ENCODE measurements at regions not wholly inside any gene's neighbourhood (a gene's known extent, or its start where the extent isn't known, plus 50 kb on each side); places are given as distances from the start of the nearest gene placed in this dataset.
A peak's percentile ranks its signal among the peaks of the same experiment; 100 is the strongest.
"Not testable (repeated sequence)": the region's sequence is repeated elsewhere in the genome, so short reads cannot be mapped to it uniquely, and the experiment has no call there.

GRCh38 chr16:34085038-34085437 lies 625.6 kb downstream of the TP53TG3F start:
- H4K5ac ChIP-seq (ENCODE audit: low read depth, low read length); H3K18ac ChIP-seq (ENCODE audit: low read depth, low read length); H3K9me1 ChIP-seq (ENCODE audit: insufficient read depth, low read length); H2AK9ac ChIP-seq (replicated peaks; ENCODE audit: low read depth, low read length, poor library complexity); H4K20me1 ChIP-seq (ENCODE audit: insufficient read depth, low read length); H3K4me2 ChIP-seq (ENCODE audit: low read depth, low read length); H4K91ac ChIP-seq (ENCODE audit: insufficient read depth, low read depth, low read length); H2AFZ ChIP-seq (replicated peaks; ENCODE audit: low read length, poor library complexity); H4K8ac ChIP-seq (ENCODE audit: low read depth in 2 of 2, low read length in 2 of 2); H3K79me1 ChIP-seq (ENCODE audit: low read depth in 1 of 2, low read length in 2 of 2); H3K14ac ChIP-seq (replicated peaks; ENCODE audit: low read depth, low read length); H3K9ac ChIP-seq (ENCODE audit: low read depth, low read length); H3K27me3 ChIP-seq (ENCODE audit: control insufficient read depth, insufficient read depth, low read length); H3K9me3 ChIP-seq (ENCODE audit: control insufficient read depth, insufficient read depth, low read length); intact Hi-C loops (cut with micrococcal nuclease); H3K23ac ChIP-seq (ENCODE audit: low read depth, low read length); H3K4me1 ChIP-seq (ENCODE audit: control insufficient read depth, insufficient read depth, low read length); H2BK15ac ChIP-seq (ENCODE audit: low read depth, low read length); in situ Hi-C loops (cut with MboI; ENCODE audit: low sequenced_read_pairs); H3K4me3 ChIP-seq (ENCODE audit: insufficient read depth, low read depth, low read length); H3K36me3 ChIP-seq (ENCODE audit: control insufficient read depth, insufficient read depth, low read length); dilution Hi-C loops (cut with HindIII; ENCODE audit: low sequenced_read_pairs, unreplicated experiment); BruUV-seq (replicated peaks); CTCF ChIA-PET; H3K27ac ChIP-seq (ENCODE audit: insufficient read depth, low read length); POLR2A ChIA-PET (ENCODE audit: unreplicated experiment); H3K56ac ChIP-seq (ENCODE audit: extremely low read depth, insufficient read depth, low read length); H2BK120ac ChIP-seq (ENCODE audit: low read depth, low read length); H3K4ac ChIP-seq (ENCODE audit: low read depth, low read length); H2AK5ac ChIP-seq (ENCODE audit: low read depth, low read length); ATAC-seq (ENCODE audit: low read depth); DNase-seq; H2BK20ac ChIP-seq (ENCODE audit: low read depth, low read length): not testable (repeated sequence)
- H2BK5ac ChIP-seq (ENCODE audit: low read depth, low read length, poor library complexity, severe bottlenecking): peak overlapping the region; percentile 36
- WGBS, 2 experiments (ENCODE audit: extremely low coverage in 2 of 2, insufficient read length in 1 of 2): 21 to 100% methylated on average over 1 to 2 of the region's 5 CpGs

- H2BK15ac ChIP-seq (ENCODE audit: low read depth, low read length); H2BK5ac ChIP-seq (ENCODE audit: low read depth, low read length, poor library complexity, severe bottlenecking); POLR2A ChIA-PET (ENCODE audit: unreplicated experiment); H3K23ac ChIP-seq (ENCODE audit: low read depth, low read length); dilution Hi-C loops (cut with HindIII; ENCODE audit: low sequenced_read_pairs, unreplicated experiment); H3K4ac ChIP-seq (ENCODE audit: low read depth, low read length); H2AK9ac ChIP-seq (replicated peaks; ENCODE audit: low read depth, low read length, poor library complexity); H3K56ac ChIP-seq (ENCODE audit: extremely low read depth, insufficient read depth, low read length); H2AK5ac ChIP-seq (ENCODE audit: low read depth, low read length); H4K8ac ChIP-seq (ENCODE audit: low read depth in 2 of 2, low read length in 2 of 2); H3K14ac ChIP-seq (replicated peaks; ENCODE audit: low read depth, low read length); H3K27me3 ChIP-seq (ENCODE audit: control insufficient read depth, insufficient read depth, low read length); H3K27ac ChIP-seq (ENCODE audit: insufficient read depth, low read length); H3K4me2 ChIP-seq (ENCODE audit: low read depth, low read length); intact Hi-C loops (cut with micrococcal nuclease); H3K4me3 ChIP-seq (ENCODE audit: insufficient read depth, low read depth, low read length); H2BK120ac ChIP-seq (ENCODE audit: low read depth, low read length); H4K5ac ChIP-seq (ENCODE audit: low read depth, low read length); H4K20me1 ChIP-seq (ENCODE audit: insufficient read depth, low read length); H4K91ac ChIP-seq (ENCODE audit: insufficient read depth, low read depth, low read length); H3K36me3 ChIP-seq (ENCODE audit: control insufficient read depth, insufficient read depth, low read length); H3K9ac ChIP-seq (ENCODE audit: low read depth, low read length); H2AFZ ChIP-seq (replicated peaks; ENCODE audit: low read length, poor library complexity); H3K4me1 ChIP-seq (ENCODE audit: control insufficient read depth, insufficient read depth, low read length); ATAC-seq (ENCODE audit: low read depth); BruUV-seq (replicated peaks); H3K18ac ChIP-seq (ENCODE audit: low read depth, low read length); H2BK20ac ChIP-seq (ENCODE audit: low read depth, low read length); CTCF ChIA-PET; H3K79me1 ChIP-seq (ENCODE audit: low read depth in 1 of 2, low read length in 2 of 2); H3K9me1 ChIP-seq (ENCODE audit: insufficient read depth, low read length); DNase-seq: not testable (repeated sequence)
- H3K9me3 ChIP-seq (ENCODE audit: control insufficient read depth, insufficient read depth, low read length): peaks cover 21% of the 10 kb centered on the region
- in situ Hi-C loops (cut with MboI; ENCODE audit: low sequenced_read_pairs): loop anchor here (10.0 kb wide), 1 partner anchor 60 kb away; no protein-coding TSS in a partner anchor
- whole genome bisulfite sequencing, 2 experiments (ENCODE audit: extremely low coverage in 2 of 2, insufficient read length in 1 of 2): 64% methylated on average over 3 of the region's 14 CpGs; no CpG with 5 or more reads in 1 of the 2 experiments
Measured at GRCh38 chr16:34095006-34095405, 635.6 kb downstream of the TP53TG3F start.

Data from IMR-90 (cell line).